OCI-LY1 (cell line): ENCODE measurements at regions not wholly inside any gene's neighbourhood (a gene's known extent, or its start where the extent isn't known, plus 50 kb on each side); places are given as distances from the start of the nearest gene placed in this dataset.

Experiments
- H2AFZ ChIP-seq: fragments of 200-600 bp; sonication (generic), shearing (Covaris generic); 2 replicates; pipeline ENCODE4 v1.6.0; 2014; ENCODE audit warnings: antibody characterized with exemption, mild to moderate bottlenecking, low read length
- H3F3A ChIP-seq: fragments of 200-600 bp; sonication (generic), shearing (Covaris generic); 2 replicates; pipeline ENCODE4 v1.6.0; 2014; ENCODE audit warnings: mild to moderate bottlenecking, antibody characterized with exemption, low read length, moderate library complexity; ENCODE audit not compliant: insufficient read depth
- H3K27ac ChIP-seq: fragments of 200-600 bp; sonication (generic); 2 replicates; pipeline ENCODE4 v1.5.1; 2014; ENCODE audit warnings: low read length, mixed run types, mild to moderate bottlenecking, low read depth; ENCODE audit not compliant: poor library complexity, severe bottlenecking
- H3K27me3 ChIP-seq: fragments of 200-600 bp; sonication (generic); 2 replicates; pipeline ENCODE4 v1.6.0; 2014; ENCODE audit warnings: antibody characterized with exemption, mild to moderate bottlenecking, low read length, moderate library complexity; ENCODE audit not compliant: insufficient read depth
- H3K36me3 ChIP-seq: fragments of 200-600 bp; sonication (generic); 2 replicates; pipeline ENCODE4 v1.6.1; 2014; ENCODE audit warnings: mild to moderate bottlenecking, antibody characterized with exemption, low read length, moderate library complexity, mixed read lengths; ENCODE audit not compliant: insufficient read depth
- H3K4me1 ChIP-seq: fragments of 200-600 bp; sonication (generic); 2 replicates; pipeline ENCODE4 v1.5.1; 2014; ENCODE audit warnings: mild to moderate bottlenecking, low read length, moderate library complexity; ENCODE audit not compliant: insufficient read depth, severe bottlenecking
- H3K4me2 ChIP-seq: fragments of 200-600 bp; sonication (generic), shearing (Covaris generic); 2 replicates; pipeline ENCODE4 v1.6.1; 2014; ENCODE audit warnings: low read length
- H3K4me3 ChIP-seq: fragments of 200-600 bp; sonication (generic); 2 replicates; pipeline ENCODE4 v1.5.1; 2014; ENCODE audit warnings: low read length, low read depth, mild to moderate bottlenecking, mixed read lengths; ENCODE audit not compliant: poor library complexity, severe bottlenecking
- H3K79me2 ChIP-seq: fragments of 200-600 bp; shearing (Covaris generic); 2 replicates; pipeline ENCODE4 v1.6.1; 2016; ENCODE audit warnings: mixed run types, low read length, mixed read lengths; ENCODE audit not compliant: insufficient read depth
- H3K9ac ChIP-seq: fragments of 200-600 bp; sonication (generic), shearing (Covaris generic); 2 replicates; pipeline ENCODE4 v1.6.1; 2014; ENCODE audit warnings: mild to moderate bottlenecking, low read length, mixed read lengths
- H3K9me2 ChIP-seq: fragments of 200-600 bp; sonication (generic), shearing (Covaris generic); 2 replicates; pipeline ENCODE4 v1.6.1; 2014; ENCODE audit warnings: low read depth, mild to moderate bottlenecking, low read length, mixed read lengths
- H3K9me3 ChIP-seq: fragments of 200-600 bp; shearing (Covaris generic); 2 replicates; pipeline ENCODE4 v1.6.1; 2014; ENCODE audit warnings: low read length, mixed read lengths
- H4K20me1 ChIP-seq: fragments of 200-600 bp; sonication (generic), shearing (Covaris generic); 2 replicates; pipeline ENCODE4 v1.6.0; 2016; ENCODE audit warnings: mild to moderate bottlenecking, low read length; ENCODE audit not compliant: insufficient read depth
- EZH2 ChIP-seq: fragments of 200-600 bp; sonication (generic), shearing (Covaris generic); IDR thresholded peaks from 2 replicates; pipeline ENCODE4 v1.8.0; 2017; ENCODE audit warnings: borderline replicate concordance, mixed run types, mild to moderate bottlenecking, antibody characterized with exemption, low read length, moderate library complexity, mixed read lengths
- TF ChIP-seq, protein P1 (sequence below): fragments of 200-600 bp; sonication (generic), shearing (Covaris generic); IDR thresholded peaks from 2 replicates; pipeline ENCODE4 v1.5.1; 2017; ENCODE audit warnings: mild to moderate bottlenecking, antibody characterized with exemption, low read length, moderate library complexity, mixed read lengths

DNA sequence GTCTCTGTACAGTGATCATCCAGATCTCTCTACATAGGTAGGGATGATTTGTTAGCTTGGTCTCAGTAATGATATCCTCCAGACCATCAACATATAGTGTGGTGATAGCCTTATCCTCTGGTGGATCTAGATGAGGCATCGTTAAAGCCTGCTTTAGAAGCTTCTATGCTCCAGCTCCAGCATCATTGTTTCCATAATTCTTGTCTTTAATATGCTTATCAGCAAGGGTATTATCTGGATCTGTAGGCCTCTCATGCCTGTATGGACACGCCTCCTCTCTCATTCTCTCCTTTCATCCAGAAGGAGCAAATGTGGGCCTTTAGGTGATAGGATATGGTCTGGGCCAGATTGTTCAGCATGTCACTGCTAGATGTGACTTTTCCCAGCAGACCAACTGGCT is 234.5 kb upstream of the CHST9 start:
- no peaks in the 10 kb centered on the region for H3F3A ChIP-seq
- H3K27ac ChIP-seq: no peak overlapping the region
- no peak overlapping the region for H3K4me3 ChIP-seq
- H2AFZ ChIP-seq: no peak overlapping the region
- H3K9me2 ChIP-seq: no peaks in the 10 kb centered on the region
- no peak overlapping the region for H3K9ac ChIP-seq
- no peaks in the 10 kb centered on the region for H3K4me1 ChIP-seq
- no peaks in the 10 kb centered on the region for H3K27me3 ChIP-seq
- no peaks in the 10 kb centered on the region for H3K79me2 ChIP-seq
- H3K4me2 ChIP-seq: no peak overlapping the region
- TF ChIP-seq EZH2: no peak
- TF ChIP-seq, protein P1, sequence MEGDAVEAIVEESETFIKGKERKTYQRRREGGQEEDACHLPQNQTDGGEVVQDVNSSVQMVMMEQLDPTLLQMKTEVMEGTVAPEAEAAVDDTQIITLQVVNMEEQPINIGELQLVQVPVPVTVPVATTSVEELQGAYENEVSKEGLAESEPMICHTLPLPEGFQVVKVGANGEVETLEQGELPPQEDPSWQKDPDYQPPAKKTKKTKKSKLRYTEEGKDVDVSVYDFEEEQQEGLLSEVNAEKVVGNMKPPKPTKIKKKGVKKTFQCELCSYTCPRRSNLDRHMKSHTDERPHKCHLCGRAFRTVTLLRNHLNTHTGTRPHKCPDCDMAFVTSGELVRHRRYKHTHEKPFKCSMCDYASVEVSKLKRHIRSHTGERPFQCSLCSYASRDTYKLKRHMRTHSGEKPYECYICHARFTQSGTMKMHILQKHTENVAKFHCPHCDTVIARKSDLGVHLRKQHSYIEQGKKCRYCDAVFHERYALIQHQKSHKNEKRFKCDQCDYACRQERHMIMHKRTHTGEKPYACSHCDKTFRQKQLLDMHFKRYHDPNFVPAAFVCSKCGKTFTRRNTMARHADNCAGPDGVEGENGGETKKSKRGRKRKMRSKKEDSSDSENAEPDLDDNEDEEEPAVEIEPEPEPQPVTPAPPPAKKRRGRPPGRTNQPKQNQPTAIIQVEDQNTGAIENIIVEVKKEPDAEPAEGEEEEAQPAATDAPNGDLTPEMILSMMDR: no peak
- H4K20me1 ChIP-seq: no peaks in the 10 kb centered on the region
- H3K9me3 ChIP-seq: no peaks in the 10 kb centered on the region
- H3K36me3 ChIP-seq: no peaks in the 10 kb centered on the region

DNA sequence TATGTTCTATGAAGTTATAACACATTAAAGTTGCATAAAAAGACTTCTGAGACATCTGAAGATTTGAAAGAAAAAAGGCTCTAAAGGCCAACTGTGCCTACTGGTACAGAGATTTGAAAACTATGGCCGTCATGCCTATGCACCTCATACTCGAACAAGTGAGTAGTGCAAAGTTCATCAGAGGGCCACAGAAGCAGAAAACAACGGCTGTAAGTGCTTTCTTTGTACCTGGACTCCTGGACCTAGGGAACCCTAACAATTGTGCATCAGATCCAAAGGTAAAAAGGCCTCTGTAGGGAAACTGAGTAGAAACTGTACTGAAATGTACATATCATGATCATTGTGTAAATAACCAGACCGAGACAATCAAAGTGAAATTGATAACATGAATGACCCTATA is 230.4 kb upstream of the CHST9 start:
- Histone ChIP-seq H3F3A (no peaks in the 10 kb centered on the region), H3K4me2 (no peak overlapping the region), H3K79me2 (no peaks in the 10 kb centered on the region)

DNA sequence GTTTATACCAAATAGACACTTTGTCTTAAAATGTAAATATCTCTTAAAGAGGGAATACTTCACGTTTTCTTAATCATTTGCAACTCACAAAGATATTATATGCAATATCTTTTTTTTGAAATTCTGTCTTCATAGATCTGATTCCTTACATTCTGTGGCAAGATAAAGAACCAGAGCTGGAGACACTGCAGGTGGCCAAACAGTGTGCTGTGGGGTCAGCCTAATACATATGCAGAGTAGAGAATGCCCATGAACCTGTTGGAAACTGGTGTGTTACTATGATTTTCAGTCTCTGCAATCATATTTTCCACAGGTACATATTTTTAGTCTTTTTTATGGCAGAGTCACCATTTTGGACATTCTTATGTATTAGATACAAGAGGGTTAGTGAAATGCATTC is 229.6 kb upstream of the CHST9 start:
- TF ChIP-seq, protein P1: no peak
- TF ChIP-seq EZH2: no peak
- no peaks in the 10 kb centered on the region for H3F3A ChIP-seq

More for the DNA sequence above, 230.4 kb upstream of the CHST9 start:
- no peaks in the 10 kb centered on the region for H4K20me1 ChIP-seq
- no peak overlapping the region for H3K27ac ChIP-seq
- H3K9me2 ChIP-seq: no peaks in the 10 kb centered on the region
- no peak overlapping the region for H3K9ac ChIP-seq
- no peaks in the 10 kb centered on the region for H3K9me3 ChIP-seq
- TF ChIP-seq, protein P1: no peak
- TF ChIP-seq EZH2: no peak
- H3K36me3 ChIP-seq: no peaks in the 10 kb centered on the region
- H3K4me1 ChIP-seq: no peaks in the 10 kb centered on the region
- no peak overlapping the region for H3K4me3 ChIP-seq
- H3K27me3 ChIP-seq: no peaks in the 10 kb centered on the region
- no peak overlapping the region for H2AFZ ChIP-seq

More for the DNA sequence above, 229.6 kb upstream of the CHST9 start:
- no peak overlapping the region for H3K4me2 ChIP-seq
- H3K27me3 ChIP-seq: no peaks in the 10 kb centered on the region
- no peaks in the 10 kb centered on the region for H3K4me1 ChIP-seq
- no peaks in the 10 kb centered on the region for H3K9me3 ChIP-seq
- H3K9me2 ChIP-seq: no peaks in the 10 kb centered on the region
- H3K27ac ChIP-seq: no peak overlapping the region
- no peaks in the 10 kb centered on the region for H3K36me3 ChIP-seq
- H3K79me2 ChIP-seq: no peaks in the 10 kb centered on the region
- H4K20me1 ChIP-seq: no peaks in the 10 kb centered on the region
- H3K4me3 ChIP-seq: no peak overlapping the region
- no peak overlapping the region for H3K9ac ChIP-seq
- H2AFZ ChIP-seq: no peak overlapping the region
